Neural progenitor cell (in vitro differentiated cells): ENCODE measurements at regions not wholly inside any gene's neighbourhood (a gene's known extent, or its start where the extent isn't known, plus 50 kb on each side); places are given as distances from the start of the nearest gene placed in this dataset.
"Not testable (repeated sequence)": the region's sequence is repeated elsewhere in the genome, so short reads cannot be mapped to it uniquely, and the experiment has no call there.

Experiments used
- DNase-seq: peaks from one replicate; pipeline ENCODE4 v3.0.0-alpha.2; 2016; ENCODE audit warnings: low spot score
- H2AFZ ChIP-seq: fragments of 200-600 bp; sonication (generic); replicated peaks from 2 replicates; pipeline ENCODE4 v1.6.1; 2016; ENCODE audit warnings: antibody characterized with exemption
- H3F3A ChIP-seq: fragments of 200-600 bp; sonication (generic); 2 replicates; pipeline ENCODE4 v1.6.1; 2016; ENCODE audit warnings: antibody characterized with exemption, low read depth
- H3K27ac ChIP-seq: fragments of 200-600 bp; sonication (generic); 2 replicates; pipeline ENCODE4 v1.5.1; 2016; ENCODE audit warnings: mild to moderate bottlenecking
- H3K27me3 ChIP-seq: fragments of 200-600 bp; sonication (generic); 2 replicates; pipeline ENCODE4 v1.6.1; 2016; ENCODE audit warnings: mild to moderate bottlenecking, moderate library complexity
- H3K36me3 ChIP-seq: fragments of 200-600 bp; sonication (generic); 2 replicates; pipeline ENCODE4 v1.5.1; 2016
- H3K4me1 ChIP-seq: fragments of 200-600 bp; sonication (generic); 2 replicates; pipeline ENCODE4 v1.6.1; 2016; ENCODE audit warnings: mixed run types
- H3K4me2 ChIP-seq: fragments of 200-600 bp; sonication (generic); 2 replicates; pipeline ENCODE4 v1.6.1; 2016
- H3K4me3 ChIP-seq: fragments of 200-600 bp; sonication (generic); 2 replicates; pipeline ENCODE4 v1.5.1; 2016
- H3K79me2 ChIP-seq: fragments of 200-600 bp; sonication (generic); 2 replicates; pipeline ENCODE4 v1.6.1; 2016; ENCODE audit warnings: low read depth
- H3K9ac ChIP-seq: fragments of 200-600 bp; sonication (generic); 2 replicates; pipeline ENCODE4 v1.6.1; 2016
- H3K9me3 ChIP-seq: fragments of 200-600 bp; sonication (generic); 2 replicates; pipeline ENCODE4 v1.5.1; 2016; ENCODE audit warnings: low read depth
- H4K20me1 ChIP-seq: fragments of 200-600 bp; sonication (generic); 2 replicates; pipeline ENCODE4 v1.6.1; 2016; ENCODE audit warnings: low read depth
- H3K27ac Mint-ChIP-seq: 3 replicates; pipeline ENCODE4 v1.8.0; 2021; ENCODE audit warnings: mixed read lengths
- H3K27me3 Mint-ChIP-seq: 2 replicates; pipeline ENCODE4 v1.8.0; 2022; ENCODE audit warnings: low read depth, mild to moderate bottlenecking, inconsistent platforms, moderate library complexity, mixed read lengths; ENCODE audit not compliant: insufficient read depth
- H3K36me3 Mint-ChIP-seq: 3 replicates; pipeline ENCODE4 v1.8.0; 2021; ENCODE audit warnings: mixed read lengths
- H3K4me1 Mint-ChIP-seq: 3 replicates; pipeline ENCODE4 v1.8.0; 2021; ENCODE audit warnings: mixed read lengths
- H3K4me3 Mint-ChIP-seq: 3 replicates; pipeline ENCODE4 v1.8.0; 2021; ENCODE audit warnings: mild to moderate bottlenecking, moderate library complexity, mixed read lengths
- H3K9me3 Mint-ChIP-seq: 3 replicates; pipeline ENCODE4 v1.8.0; 2020; ENCODE audit warnings: mixed read lengths
- CTCF ChIP-seq: fragments of 200-600 bp; sonication (generic); IDR thresholded peaks from 2 replicates; pipeline ENCODE4 v1.5.1; 2017; ENCODE audit warnings: antibody characterized with exemption, mild to moderate bottlenecking
- EZH2 ChIP-seq: fragments of 200-600 bp; sonication (generic); IDR thresholded peaks from 2 replicates; pipeline ENCODE4 v1.6.1; 2017; ENCODE audit warnings: antibody characterized with exemption, mild to moderate bottlenecking, moderate library complexity
- EZH2phosphoT487 ChIP-seq: fragments of 200-600 bp; sonication (generic); IDR thresholded peaks from 2 replicates; pipeline ENCODE4 v1.6.1; 2017; ENCODE audit warnings: antibody characterized with exemption

- H3K27ac Mint-ChIP-seq = no peak overlapping the region
- no peak overlapping the region for H3K4me3 Mint-ChIP-seq
- no peaks in the 10 kb centered on the region for H3K4me1 Mint-ChIP-seq
- no peaks in the 10 kb centered on the region for H3K27me3 ChIP-seq
- peaks cover 3% of the 10 kb centered on the region for H3K27me3 Mint-ChIP-seq
- no peaks in the 10 kb centered on the region for H3K9me3 ChIP-seq
- peaks cover 10% of the 10 kb centered on the region for H3K9me3 Mint-ChIP-seq
- no peak overlapping the region for H3K27ac ChIP-seq
- H3K9ac ChIP-seq = no peak overlapping the region
- TF ChIP-seq CTCF (peak; percentile 68), EZH2 (no peak)
- H3K4me1 ChIP-seq = no peaks in the 10 kb centered on the region
- peak; percentile 68 for DNase-seq
- H3K36me3 Mint-ChIP-seq = no peaks in the 10 kb centered on the region
- no peak overlapping the region for H3K4me2 ChIP-seq
- H4K20me1 ChIP-seq = no peaks in the 10 kb centered on the region
- no peaks in the 10 kb centered on the region for H3K36me3 ChIP-seq
- no peak overlapping the region for H2AFZ ChIP-seq
- H3K79me2 ChIP-seq = no peaks in the 10 kb centered on the region
- no peak overlapping the region for H3K4me3 ChIP-seq
- no peaks in the 10 kb centered on the region for H3F3A ChIP-seq
Observed at GRCh38 chrX:155819966-155820491, 61.1 kb upstream of the VAMP7 start.

GRCh38 chrX:155819525-155819924 is 61.6 kb upstream of the VAMP7 start:
- Mint-ChIP-seq H3K27ac (no peak overlapping the region), H3K4me3 (no peak overlapping the region), H3K36me3 (no peaks in the 10 kb centered on the region), H3K4me1 (no peaks in the 10 kb centered on the region), H3K9me3 (peaks cover 8% of the 10 kb centered on the region), H3K27me3 (peaks cover 3% of the 10 kb centered on the region)
- no peak for DNase-seq
- Histone ChIP-seq H3K9ac (no peak overlapping the region), H3K4me2 (no peak overlapping the region), H4K20me1 (no peaks in the 10 kb centered on the region), H3K27ac (no peak overlapping the region), H3K4me1 (no peaks in the 10 kb centered on the region), H3F3A (no peaks in the 10 kb centered on the region), H3K36me3 (no peaks in the 10 kb centered on the region), H3K4me3 (no peak overlapping the region), H3K79me2 (no peaks in the 10 kb centered on the region), H3K27me3 (no peaks in the 10 kb centered on the region), H3K9me3 (no peaks in the 10 kb centered on the region), H2AFZ (no peak overlapping the region)
- TF ChIP-seq EZH2 (no peak), EZH2phosphoT487 (no peak), CTCF (no peak)

- H3K36me3 Mint-ChIP-seq, H3K36me3 ChIP-seq, H3K27me3 ChIP-seq, H3K4me2 ChIP-seq, DNase-seq, H3K27me3 Mint-ChIP-seq, H3K27ac ChIP-seq, H3K4me3 ChIP-seq, H3K79me2 ChIP-seq, H3F3A ChIP-seq, H3K4me1 Mint-ChIP-seq, H3K4me1 ChIP-seq, H2AFZ ChIP-seq, H4K20me1 ChIP-seq, H3K27ac Mint-ChIP-seq, H3K4me3 Mint-ChIP-seq, H3K9me3 ChIP-seq, H3K9ac ChIP-seq: not testable (repeated sequence)
- H3K9me3 Mint-ChIP-seq = peaks cover 15% of the 10 kb centered on the region
Observed at GRCh38 chrX:155814391-155814790, 66.8 kb upstream of the VAMP7 start.

GRCh38 chrX:155779831-155780230 is 101.3 kb upstream of the VAMP7 start:
- Mint-ChIP-seq H3K4me3 (no peak overlapping the region), H3K9me3 (no peaks in the 10 kb centered on the region), H3K27ac (no peak overlapping the region), H3K4me1 (no peaks in the 10 kb centered on the region), H3K36me3 (no peaks in the 10 kb centered on the region), H3K27me3 (peaks cover 3% of the 10 kb centered on the region)
- no peak for TF ChIP-seq EZH2
- TF ChIP-seq CTCF = no peak
- TF ChIP-seq EZH2phosphoT487 = no peak
- Histone ChIP-seq H3K4me1 (no peaks in the 10 kb centered on the region), H3F3A (no peaks in the 10 kb centered on the region), H3K9me3 (peaks cover 5% of the 10 kb centered on the region), H3K36me3 (no peaks in the 10 kb centered on the region), H3K27me3 (no peaks in the 10 kb centered on the region), H3K4me2 (no peak overlapping the region), H3K27ac (no peak overlapping the region), H3K9ac (no peak overlapping the region), H3K4me3 (no peak overlapping the region), H3K79me2 (no peaks in the 10 kb centered on the region), H2AFZ (no peak overlapping the region), H4K20me1 (no peaks in the 10 kb centered on the region)
- DNase-seq = no peak
